ENCODE measurements at regions not wholly inside any gene's neighbourhood (a gene's known extent, or its start where the extent isn't known, plus 50 kb on each side); places are given as distances from the start of the nearest gene placed in this dataset.

- no peaks in the 10 kb centered on the region for H3K36me3 ChIP-seq (replicated peaks; ENCODE audit: insufficient read depth, low read length)
- H3K27me3 ChIP-seq (replicated peaks; ENCODE audit: insufficient read depth, low read length) = no peaks in the 10 kb centered on the region
- no peak overlapping the region for H3K9ac ChIP-seq (ENCODE audit: low read length)
- no peaks in the 10 kb centered on the region for H4K20me1 ChIP-seq (ENCODE audit: insufficient read depth, low read length)
- no peak overlapping the region for H2AFZ ChIP-seq (ENCODE audit: low read length)
- H3K79me2 ChIP-seq (ENCODE audit: low read length) = peaks cover 8% of the 10 kb centered on the region
- H3F3A ChIP-seq (ENCODE audit: insufficient read depth, low read length) = no peaks in the 10 kb centered on the region
- H3K27ac ChIP-seq (ENCODE audit: low read length) = no peak overlapping the region
- TF ChIP-seq EZH2 (optimal IDR thresholded peaks at IDR 0.05; ENCODE audit: low read depth, low read length) = no peak
- no peak for TF ChIP-seq CTCF (IDR thresholded peaks at IDR 0.05; ENCODE audit: low read length)
- no peak for TF ChIP-seq EZH2phosphoT487 (IDR thresholded peaks at IDR 0.05; ENCODE audit: low read length)
- no peaks in the 10 kb centered on the region for H3K9me3 ChIP-seq (replicated peaks; ENCODE audit: insufficient read depth, low read length)
- no peak for DNase-seq
- no peaks in the 10 kb centered on the region for H3K9me2 ChIP-seq (replicated peaks; ENCODE audit: insufficient read depth, low read length)
- H3K4me2 ChIP-seq (ENCODE audit: low read depth, low read length) = no peak overlapping the region
- peaks cover 13% of the 10 kb centered on the region for H3K4me1 ChIP-seq (ENCODE audit: low read length)
- H3K4me3 ChIP-seq (ENCODE audit: low read length) = no peak overlapping the region
Measured at GRCh38 chr12:92356425-92356824, 210.8 kb upstream of the BTG1 start.

GRCh38 chr12:92349635-92350034 is 204.0 kb upstream of the BTG1 start:
- Histone ChIP-seq H3K36me3 (replicated peaks; ENCODE audit: insufficient read depth, low read length) (no peaks in the 10 kb centered on the region), H3K27me3 (replicated peaks; ENCODE audit: insufficient read depth, low read length) (no peaks in the 10 kb centered on the region), H3K9me2 (replicated peaks; ENCODE audit: insufficient read depth, low read length) (no peaks in the 10 kb centered on the region), H3K4me2 (ENCODE audit: low read depth, low read length) (no peak overlapping the region), H3K27ac (ENCODE audit: low read length) (no peak overlapping the region), H3K9ac (ENCODE audit: low read length) (no peak overlapping the region), H4K20me1 (ENCODE audit: insufficient read depth, low read length) (no peaks in the 10 kb centered on the region), H3K9me3 (replicated peaks; ENCODE audit: insufficient read depth, low read length) (no peaks in the 10 kb centered on the region), H3F3A (ENCODE audit: insufficient read depth, low read length) (no peaks in the 10 kb centered on the region), H3K79me2 (ENCODE audit: low read length) (no peaks in the 10 kb centered on the region), H3K4me1 (ENCODE audit: low read length) (no peaks in the 10 kb centered on the region), H3K4me3 (ENCODE audit: low read length) (no peak overlapping the region), H2AFZ (ENCODE audit: low read length) (no peak overlapping the region)
- TF ChIP-seq EZH2phosphoT487 (IDR thresholded peaks at IDR 0.05; ENCODE audit: low read length) (no peak), CTCF (IDR thresholded peaks at IDR 0.05; ENCODE audit: low read length) (no peak), EZH2 (optimal IDR thresholded peaks at IDR 0.05; ENCODE audit: low read depth, low read length) (no peak)
- no peak for DNase-seq

GRCh38 chr12:92342574-92342973 is 196.9 kb upstream of the BTG1 start:
- Histone ChIP-seq H3F3A (ENCODE audit: insufficient read depth, low read length) (no peaks in the 10 kb centered on the region), H3K9me2 (replicated peaks; ENCODE audit: insufficient read depth, low read length) (no peaks in the 10 kb centered on the region), H3K27ac (ENCODE audit: low read length) (no peak overlapping the region), H3K9me3 (replicated peaks; ENCODE audit: insufficient read depth, low read length) (no peaks in the 10 kb centered on the region), H3K4me3 (ENCODE audit: low read length) (no peak overlapping the region), H3K4me2 (ENCODE audit: low read depth, low read length) (no peak overlapping the region), H3K4me1 (ENCODE audit: low read length) (no peaks in the 10 kb centered on the region), H3K79me2 (ENCODE audit: low read length) (no peaks in the 10 kb centered on the region), H3K36me3 (replicated peaks; ENCODE audit: insufficient read depth, low read length) (no peaks in the 10 kb centered on the region), H3K27me3 (replicated peaks; ENCODE audit: insufficient read depth, low read length) (no peaks in the 10 kb centered on the region), H2AFZ (ENCODE audit: low read length) (no peak overlapping the region), H3K9ac (ENCODE audit: low read length) (no peak overlapping the region), H4K20me1 (ENCODE audit: insufficient read depth, low read length) (no peaks in the 10 kb centered on the region)
- no peak for TF ChIP-seq EZH2 (optimal IDR thresholded peaks at IDR 0.05; ENCODE audit: low read depth, low read length)
- no peak for TF ChIP-seq CTCF (IDR thresholded peaks at IDR 0.05; ENCODE audit: low read length)
- TF ChIP-seq EZH2phosphoT487 (IDR thresholded peaks at IDR 0.05; ENCODE audit: low read length) = no peak
- DNase-seq = no peak
